Fibroblast of lung (primary cell): ENCODE measurements at regions not wholly inside any gene's neighbourhood (a gene's known extent, or its start where the extent isn't known, plus 50 kb on each side); places are given as distances from the start of the nearest gene placed in this dataset.

ENCODE experiments used
- DNase-seq, 2 donors: peaks; one replicate each; pipeline versions ENCODE4 v3.0.0 to v3.0.0-alpha.2; 2010; ENCODE audit warnings: low read depth in 2 of 2
- H2AFZ ChIP-seq: 2 replicates; pipeline ENCODE4 v1.5.1; 2012; ENCODE audit warnings: low read length, control low read depth, inconsistent platforms
- H3K27ac ChIP-seq: 2 replicates; pipeline ENCODE4 v1.5.1; 2011; ENCODE audit warnings: low read length, control low read depth; ENCODE audit not compliant: insufficient read depth
- H3K27me3 ChIP-seq: 2 replicates; pipeline ENCODE4 v1.5.1; 2011; ENCODE audit warnings: mild to moderate bottlenecking, low read length; ENCODE audit not compliant: control insufficient read depth, insufficient read depth
- H3K36me3 ChIP-seq: 2 replicates; pipeline ENCODE4 v1.5.1; 2011; ENCODE audit warnings: low read length; ENCODE audit not compliant: control insufficient read depth, insufficient read depth
- H3K4me1 ChIP-seq: 2 replicates; pipeline ENCODE4 v1.5.1; 2011; ENCODE audit warnings: low read length; ENCODE audit not compliant: control insufficient read depth, insufficient read depth; ENCODE audit errors: extremely low read depth
- H3K4me2 ChIP-seq: 2 replicates; pipeline ENCODE4 v1.5.1; 2011; ENCODE audit warnings: low read length, control low read depth; ENCODE audit not compliant: insufficient read depth; ENCODE audit errors: extremely low read depth
- H3K4me3 ChIP-seq, 4 experiments: fragments of 200-600 bp in 1 of 4; sonication (generic) in 1 of 4; replicated peaks in 1 of 4; 2 replicates each; pipeline ENCODE4 v1.5.1; 2011 to 2016; ENCODE audit warnings: low read length in 4 of 4, low read depth in 3 of 4, mild to moderate bottlenecking in 3 of 4, control low read depth in 2 of 4, inconsistent platforms in 1 of 4, mixed read lengths in 1 of 4; ENCODE audit not compliant: insufficient read depth in 1 of 4; ENCODE audit errors: control extremely low read depth in 1 of 4
- H3K79me2 ChIP-seq: 2 replicates; pipeline ENCODE4 v1.5.1; 2012; ENCODE audit warnings: mild to moderate bottlenecking, low read length, inconsistent platforms; ENCODE audit not compliant: control insufficient read depth, insufficient read depth
- H3K9ac ChIP-seq: 2 replicates; pipeline ENCODE4 v1.5.1; 2011; ENCODE audit warnings: mild to moderate bottlenecking, low read length, control low read depth; ENCODE audit not compliant: insufficient read depth
- H3K9me3 ChIP-seq: 2 replicates; pipeline ENCODE4 v1.5.1; 2012; ENCODE audit warnings: low read depth, low read length; ENCODE audit not compliant: control insufficient read depth, insufficient read depth
- H4K20me1 ChIP-seq: 2 replicates; pipeline ENCODE4 v1.5.1; 2011; ENCODE audit warnings: low read length; ENCODE audit not compliant: control insufficient read depth, insufficient read depth; ENCODE audit errors: extremely low read depth
- CTCF ChIP-seq, 2 donors: IDR thresholded peaks in 1 of 2; conservative IDR thresholded peaks in 1 of 2; 1 replicate in 1 of 2; 2 replicates in 1 of 2; pipeline ENCODE4 v1.5.1; 2011 to 2012; ENCODE audit warnings: low read length in 2 of 2, control low read depth in 1 of 2, inconsistent platforms in 1 of 2, low read depth in 1 of 2, mild to moderate bottlenecking in 1 of 2
- EZH2 ChIP-seq: IDR thresholded peaks from 2 replicates; pipeline ENCODE4 v1.5.1; 2012; ENCODE audit warnings: low read length, control low read depth, mild to moderate bottlenecking; ENCODE audit errors: missing control alignments

DNA sequence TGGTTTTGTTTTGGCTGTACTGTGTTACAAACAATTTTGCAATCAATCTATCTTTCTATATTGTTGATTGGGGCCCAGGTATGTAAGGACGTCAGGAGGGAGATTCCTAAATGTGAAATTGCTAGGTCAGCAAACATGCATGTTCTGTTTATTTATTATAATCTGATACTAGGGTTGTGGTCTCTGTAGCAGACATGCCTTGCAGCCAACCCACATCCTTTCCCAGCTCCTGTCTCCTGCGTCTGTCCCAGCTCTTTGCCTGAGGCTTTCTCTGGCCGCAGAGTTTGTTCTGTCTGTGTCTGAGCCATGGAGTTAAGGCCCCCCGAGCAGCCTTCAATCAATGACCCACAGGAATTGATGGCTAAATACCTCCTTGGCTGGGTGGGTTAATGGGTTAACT lies 124.0 kb upstream of the ZEB1 start:
- no peaks in the 10 kb centered on the region for H3K27me3 ChIP-seq
- H3K27ac ChIP-seq = no peak overlapping the region
- H3K79me2 ChIP-seq = no peaks in the 10 kb centered on the region
- H4K20me1 ChIP-seq = no peaks in the 10 kb centered on the region
- TF ChIP-seq CTCF (conservative IDR thresholded peaks at IDR 0.05 in 1 of 2, IDR thresholded peaks at IDR 0.05 in 1 of 2; ENCODE audit: low read depth in 1 of 2, low read length in 2 of 2) = no peak
- TF ChIP-seq EZH2 = no peak
- H3K4me3 ChIP-seq = no peak overlapping the region
- DNase-seq = peak in 1 of 2 donors; percentile 32
- no peak overlapping the region for H3K4me2 ChIP-seq
- H3K36me3 ChIP-seq = no peaks in the 10 kb centered on the region
- H2AFZ ChIP-seq = no peak overlapping the region
- no peaks in the 10 kb centered on the region for H3K9me3 ChIP-seq
- peaks cover 3% of the 10 kb centered on the region for H3K4me1 ChIP-seq
- no peak overlapping the region for H3K9ac ChIP-seq

DNA sequence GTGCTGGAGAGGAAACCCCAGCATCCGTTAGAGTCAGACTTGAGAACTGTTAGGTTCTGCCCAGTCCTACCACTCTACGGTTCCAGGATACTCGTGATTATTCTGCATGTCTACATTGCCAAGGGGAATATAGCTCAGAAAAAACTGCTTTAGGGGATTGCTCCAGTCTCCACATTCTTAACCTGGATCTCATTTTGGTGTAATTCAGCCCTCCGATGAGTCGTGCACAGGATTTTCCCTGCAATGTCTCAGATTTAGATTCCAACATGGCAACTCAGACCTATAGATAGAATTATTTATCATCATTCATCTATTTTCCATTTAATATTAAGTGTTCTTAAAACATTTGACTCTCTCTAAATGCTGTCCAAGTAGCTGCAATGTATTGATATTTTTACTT lies 121.1 kb upstream of the ZEB1 start:
- Histone ChIP-seq H3K36me3 (no peaks in the 10 kb centered on the region), H3K9ac (no peak overlapping the region), H3K79me2 (no peaks in the 10 kb centered on the region), H3K27ac (no peak overlapping the region), H2AFZ (no peak overlapping the region), H3K4me1 (peaks cover 3% of the 10 kb centered on the region), H4K20me1 (no peaks in the 10 kb centered on the region), H3K4me2 (no peak overlapping the region), H3K4me3 (no peak overlapping the region), H3K9me3 (no peaks in the 10 kb centered on the region), H3K27me3 (no peaks in the 10 kb centered on the region)
- DNase-seq = peak in 1 of 2 donors; percentile 34
- no peak for TF ChIP-seq CTCF (conservative IDR thresholded peaks at IDR 0.05 in 1 of 2, IDR thresholded peaks at IDR 0.05 in 1 of 2; ENCODE audit: low read depth in 1 of 2, low read length in 2 of 2)
- TF ChIP-seq EZH2 = no peak

- TF ChIP-seq CTCF (conservative IDR thresholded peaks at IDR 0.05 in 1 of 2, IDR thresholded peaks at IDR 0.05 in 1 of 2; ENCODE audit: low read depth in 1 of 2, low read length in 2 of 2) (no peak), EZH2 (no peak)
- no peaks in the 10 kb centered on the region for H3K9me3 ChIP-seq
- DNase-seq = peak; percentile 38 to 69
- no peaks in the 10 kb centered on the region for H3K4me1 ChIP-seq
- no peaks in the 10 kb centered on the region for H4K20me1 ChIP-seq
- H3K36me3 ChIP-seq = no peaks in the 10 kb centered on the region
- H3K9ac ChIP-seq = no peak overlapping the region
- H3K27me3 ChIP-seq = no peaks in the 10 kb centered on the region
- no peaks in the 10 kb centered on the region for H3K79me2 ChIP-seq
- H3K27ac ChIP-seq = no peak overlapping the region
- no peak overlapping the region for H3K4me2 ChIP-seq
- H2AFZ ChIP-seq = no peak overlapping the region
- no peak overlapping the region for H3K4me3 ChIP-seq
Measured at GRCh38 chr10:31204090-31204489, 114.9 kb upstream of the ZEB1 start.
